CD4-positive, alpha-beta T cell treated with Interleukin-1 beta for 1 hour (primary cell): ENCODE measurements at regions not wholly inside any gene's neighbourhood (a gene's known extent, or its start where the extent isn't known, plus 50 kb on each side); places are given as distances from the start of the nearest gene placed in this dataset.
"Not testable (repeated sequence)": the region's sequence is repeated elsewhere in the genome, so short reads cannot be mapped to it uniquely, and the experiment has no call there.

ENCODE experiments used
- DNase-seq, 2 donors: peaks; one replicate each; pipeline ENCODE4 v3.0.0-alpha.2; 2020 to 2022

DNA sequence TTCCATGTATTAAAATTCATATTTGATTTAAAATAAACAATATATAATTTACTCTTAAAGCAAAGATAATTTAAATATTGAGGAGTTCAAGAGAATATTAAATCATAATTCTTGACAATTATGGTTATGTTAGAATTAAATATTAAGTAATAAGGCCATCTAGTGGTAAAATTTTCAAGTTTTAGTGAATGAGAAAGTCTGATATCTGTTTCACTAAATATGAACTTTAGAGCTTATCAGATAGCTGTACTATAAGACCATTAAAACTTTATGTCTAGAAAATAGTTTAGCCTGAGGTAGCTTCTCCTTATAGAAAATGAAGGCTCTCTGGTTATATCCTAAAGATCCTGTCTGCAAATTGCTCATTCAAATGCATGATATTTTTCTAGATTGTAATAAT, 152.1 kb upstream of the PRSS12 start:
- not testable (repeated sequence) for DNase-seq

DNA sequence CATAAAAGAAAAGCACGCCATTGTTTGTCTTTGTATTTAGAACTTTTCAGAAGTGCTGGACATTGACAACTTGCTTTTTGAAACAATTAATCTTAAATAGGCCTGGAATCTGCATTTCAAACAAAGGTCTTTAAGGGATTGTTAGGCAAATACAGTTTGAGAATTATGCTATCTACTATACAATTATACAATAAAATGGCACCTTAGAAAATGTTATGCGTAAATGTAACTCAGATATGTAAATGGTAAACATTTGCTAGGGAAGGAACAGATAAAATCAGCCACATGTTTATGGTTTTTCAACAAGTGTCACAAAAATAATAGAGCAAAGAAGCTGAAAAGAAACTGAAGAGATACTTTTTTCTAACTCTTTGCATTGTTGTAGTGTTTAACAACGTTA, 152.7 kb upstream of the PRSS12 start:
- DNase-seq = not testable (repeated sequence)

DNA sequence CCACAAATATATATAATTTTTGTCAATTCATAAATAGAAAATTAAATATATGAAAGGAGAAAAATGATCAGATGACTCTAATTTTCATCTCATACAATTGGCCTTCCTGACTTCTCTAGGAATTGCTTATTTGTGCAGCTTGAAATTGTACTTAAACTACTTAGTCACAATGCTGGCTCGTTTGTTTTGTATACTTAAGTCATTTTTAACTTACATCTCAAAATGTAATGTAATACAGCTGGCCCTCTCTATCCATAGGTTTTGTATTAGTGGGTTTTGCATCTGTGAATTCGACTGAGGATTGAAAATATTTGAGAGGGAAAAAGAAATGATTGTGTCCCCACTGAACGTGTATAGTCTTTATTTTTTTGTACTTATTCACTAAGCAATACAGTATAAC, 160.1 kb upstream of the PRSS12 start:
- not testable (repeated sequence) for DNase-seq

DNA sequence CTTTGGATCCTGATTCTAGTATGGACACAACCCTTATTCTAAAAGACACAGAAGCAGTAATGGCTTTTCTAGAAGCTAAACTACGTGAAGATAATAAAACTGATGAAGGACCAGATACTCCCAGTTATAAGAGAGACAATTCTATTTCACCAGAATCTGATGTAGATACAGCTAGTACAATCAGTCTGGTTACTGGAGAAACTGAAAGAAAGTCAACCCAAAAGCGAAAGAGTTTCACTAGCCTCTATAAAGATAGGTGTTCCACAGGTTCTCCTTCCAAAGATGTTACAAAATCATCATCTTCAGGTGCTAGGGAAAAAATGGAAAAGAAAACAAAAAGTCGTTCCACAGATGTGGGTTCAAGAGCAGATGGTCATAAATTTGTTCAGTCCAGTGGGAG, 161.5 kb upstream of the PRSS12 start:
- DNase-seq = not testable (repeated sequence)

DNA sequence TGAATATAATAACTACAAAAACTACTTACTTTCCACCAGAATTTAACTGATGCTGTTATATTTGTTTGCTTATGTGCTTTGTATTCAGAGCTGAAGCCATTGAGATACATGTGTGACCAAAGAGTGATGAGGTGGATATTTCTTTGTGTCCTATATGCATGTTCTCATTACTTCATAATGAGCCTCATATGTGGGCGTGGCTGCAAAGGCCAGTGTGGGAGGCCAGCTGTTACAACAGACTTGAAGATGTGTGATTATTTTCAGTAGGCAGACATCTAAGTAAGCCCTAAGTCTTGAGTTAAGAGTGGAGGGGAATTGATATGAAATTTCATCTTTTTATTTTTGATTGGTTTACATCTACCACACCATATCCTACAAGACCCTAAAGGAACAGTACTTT, 163.3 kb upstream of the PRSS12 start:
- not testable (repeated sequence) for DNase-seq

DNA sequence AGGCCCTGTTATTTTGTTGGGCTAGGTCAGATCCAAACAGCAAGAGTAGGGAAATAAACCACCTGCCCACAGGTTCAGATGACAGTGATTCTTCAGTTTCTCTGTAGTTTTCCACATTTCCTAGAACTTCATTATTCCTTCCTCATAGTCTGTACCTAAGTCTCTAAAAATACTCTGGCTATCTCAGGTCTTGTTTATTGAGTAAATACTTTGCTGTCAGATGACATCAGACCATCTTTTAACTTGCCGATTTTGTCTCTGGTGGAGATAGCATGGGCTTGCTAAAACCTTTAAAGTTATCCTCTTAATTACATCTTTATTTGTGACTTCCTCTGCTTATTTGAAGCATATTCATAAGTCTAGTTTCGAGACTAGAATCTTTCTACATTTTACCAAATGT, 155.1 kb upstream of the METTL14 start:
- DNase-seq = not testable (repeated sequence)

DNA sequence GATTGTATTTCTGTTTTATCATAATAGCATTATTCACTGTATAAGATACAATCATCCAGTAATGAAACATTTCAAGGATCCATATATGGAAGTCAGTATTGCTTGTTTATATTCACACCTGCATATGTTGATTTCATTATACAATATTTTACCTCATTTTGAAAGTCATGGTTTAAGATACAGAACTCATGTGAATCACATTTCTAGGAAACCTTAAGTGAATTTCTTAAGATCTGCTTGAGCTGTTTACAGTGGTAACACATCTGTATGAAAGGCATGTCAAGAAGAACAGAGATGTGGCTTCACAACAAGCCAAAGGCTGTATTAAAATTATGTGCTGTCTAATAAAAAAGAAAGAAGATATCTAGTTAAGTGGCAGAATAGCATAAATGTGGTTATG, 153.2 kb upstream of the METTL14 start:
- DNase-seq = not testable (repeated sequence)

DNA sequence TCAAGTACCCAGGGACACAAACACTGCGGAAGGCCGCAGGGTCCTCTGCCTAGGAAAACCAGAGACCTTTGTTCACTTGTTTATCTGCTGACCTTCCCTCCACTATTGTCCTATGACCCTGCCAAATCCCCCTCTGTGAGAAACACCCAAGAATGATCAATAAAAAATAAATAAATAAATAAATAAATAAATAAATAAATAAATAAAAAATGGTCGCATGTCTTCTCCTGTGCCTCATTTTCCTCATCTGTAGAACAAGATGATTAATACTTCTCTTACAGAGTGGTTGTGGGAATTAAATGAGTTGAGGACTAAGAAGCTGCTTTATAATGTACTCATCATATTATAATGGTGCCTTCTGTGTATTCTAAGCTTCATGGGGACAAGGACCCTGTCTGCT, 149.4 kb upstream of the METTL14 start:
- not testable (repeated sequence) for DNase-seq

DNA sequence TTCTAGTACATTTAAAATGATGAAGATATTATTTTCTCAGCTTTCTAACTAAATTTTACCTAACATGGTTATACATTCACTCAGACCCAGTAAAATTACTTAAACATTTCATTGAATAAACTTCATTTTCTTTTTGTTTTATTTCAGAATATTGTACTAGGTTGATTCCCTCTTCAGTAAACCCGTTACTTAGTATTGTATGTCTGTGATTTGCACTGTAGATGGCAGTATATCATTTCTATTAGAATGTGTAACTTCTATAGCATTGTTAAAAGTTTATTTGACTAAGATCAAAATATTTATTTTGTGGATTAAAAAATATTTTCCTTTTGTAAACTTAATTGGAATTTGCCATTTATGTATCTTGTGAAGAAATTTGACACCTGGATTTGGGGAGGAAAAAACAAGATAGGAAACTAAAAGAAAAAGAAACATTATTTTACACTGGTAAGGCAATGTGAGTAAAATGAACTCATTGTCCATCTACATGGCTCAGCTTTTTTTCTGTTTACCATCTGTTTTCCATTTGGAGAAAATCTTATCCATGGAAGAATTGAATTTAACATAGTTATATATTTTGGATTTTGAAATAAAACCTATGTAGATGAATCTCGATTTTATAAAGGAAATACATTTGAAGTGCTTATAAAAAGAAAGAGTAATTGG, 145.6 kb upstream of the METTL14 start:
- not testable (repeated sequence) for DNase-seq

DNA sequence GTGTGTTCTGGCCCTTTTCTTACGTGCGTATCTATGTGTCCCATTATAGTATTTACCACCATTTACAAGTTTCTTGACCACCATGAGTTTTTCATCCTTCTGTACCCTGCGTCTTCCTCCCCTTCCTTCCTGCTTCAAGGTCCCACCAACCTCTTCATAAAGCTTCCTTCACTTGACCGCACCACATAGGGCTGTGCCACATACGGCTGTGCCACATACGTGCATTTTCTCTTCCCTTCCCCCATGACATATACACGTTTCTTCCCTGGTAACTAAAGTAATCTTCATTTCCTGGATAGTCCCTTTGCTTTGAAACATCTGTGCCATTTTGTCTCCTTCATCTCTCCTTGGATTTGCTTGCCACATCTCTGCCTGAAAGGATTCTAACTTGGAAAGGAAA, 128.6 kb upstream of the METTL14 start:
- not testable (repeated sequence) for DNase-seq

DNA sequence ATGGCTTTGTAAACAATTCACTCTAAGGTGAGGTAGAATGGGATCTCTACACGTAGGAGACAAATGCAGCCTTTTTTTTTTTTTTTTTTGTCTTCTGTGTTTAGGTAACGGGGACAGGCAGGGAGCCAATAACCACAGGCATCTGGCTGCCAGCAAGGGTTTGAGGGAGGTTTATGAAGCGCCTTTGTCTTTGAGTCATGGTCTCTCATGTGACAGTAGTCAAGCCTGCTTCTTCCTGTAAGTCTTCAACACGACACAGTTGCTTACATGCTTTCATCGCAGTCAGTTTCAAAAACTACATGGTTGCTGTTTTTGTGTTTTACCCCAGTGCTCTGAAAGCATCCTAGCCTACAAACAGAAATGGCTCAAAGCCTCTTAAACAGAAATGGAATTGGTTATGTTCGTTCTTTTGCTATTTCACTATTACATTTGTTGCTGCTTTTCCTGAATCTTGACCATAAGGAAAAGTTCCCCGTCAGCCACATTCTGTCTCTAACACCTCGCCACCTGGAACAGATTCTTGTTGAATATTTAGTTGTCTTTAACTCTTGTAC, 127.8 kb upstream of the METTL14 start:
- DNase-seq = no peak

DNA sequence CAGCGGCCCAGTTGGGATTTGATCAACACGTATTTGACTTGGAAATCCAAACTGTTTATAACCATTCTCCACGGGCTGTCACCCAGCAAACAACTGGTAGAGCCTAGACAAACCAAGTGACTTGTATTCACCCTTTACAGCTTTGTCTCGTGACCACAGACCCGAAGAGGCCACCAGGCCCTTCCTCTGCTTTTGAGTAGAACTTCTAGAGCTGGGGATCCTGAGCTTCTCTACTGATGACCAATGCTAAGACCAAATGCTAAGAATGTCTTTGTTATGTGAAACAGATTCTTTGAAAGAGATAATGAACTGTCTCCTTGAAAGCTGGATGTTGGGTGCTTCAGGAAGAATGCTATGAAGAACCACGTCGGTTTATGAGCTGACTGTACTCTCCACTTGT, 127.0 kb upstream of the METTL14 start:
- DNase-seq = not testable (repeated sequence)

DNA sequence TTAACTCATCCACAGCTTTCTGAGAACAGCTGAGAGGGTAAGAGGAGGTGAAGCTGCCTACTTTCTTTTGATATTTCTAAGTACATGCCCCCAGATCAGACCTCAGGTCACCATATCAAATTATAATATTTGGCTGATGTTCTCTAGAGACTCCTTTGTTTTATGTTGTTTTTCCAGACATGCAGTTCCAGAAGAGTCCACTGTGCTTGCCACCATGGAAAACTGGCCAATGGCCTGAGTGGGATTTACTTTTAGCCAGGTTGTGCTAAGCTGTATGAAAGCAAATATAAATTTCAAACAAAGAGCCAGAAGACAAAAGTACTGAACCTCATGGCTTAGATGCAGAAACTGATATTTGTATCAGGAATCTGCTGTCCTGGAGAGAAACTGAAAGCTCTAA, 123.6 kb upstream of the METTL14 start:
- DNase-seq = not testable (repeated sequence)

DNA sequence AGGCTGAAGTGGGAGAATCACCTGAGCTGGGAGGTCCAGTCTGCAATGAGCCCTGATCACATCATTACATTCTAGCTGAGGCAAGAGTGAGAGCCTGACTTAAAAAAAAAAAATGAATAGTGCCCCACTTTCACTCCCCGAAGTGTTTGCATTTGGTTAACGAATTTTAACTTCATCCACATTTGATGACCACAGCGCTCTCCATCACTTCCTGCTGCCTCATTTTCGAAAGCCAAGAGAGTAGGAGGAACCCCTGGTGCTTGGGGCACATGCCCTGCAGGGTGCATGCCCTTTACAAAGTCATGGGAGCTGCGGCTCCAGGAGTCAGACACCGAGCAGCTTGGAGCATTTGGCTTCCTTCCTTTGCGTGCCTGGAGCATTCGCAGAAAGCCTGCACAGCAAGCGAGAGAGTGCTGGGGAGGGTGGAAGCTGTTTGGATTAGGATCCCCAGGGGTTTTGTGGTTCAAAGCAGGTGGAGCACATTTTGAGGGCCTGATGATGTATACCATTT, 119.1 kb upstream of the METTL14 start:
- DNase-seq = not testable (repeated sequence)

DNA sequence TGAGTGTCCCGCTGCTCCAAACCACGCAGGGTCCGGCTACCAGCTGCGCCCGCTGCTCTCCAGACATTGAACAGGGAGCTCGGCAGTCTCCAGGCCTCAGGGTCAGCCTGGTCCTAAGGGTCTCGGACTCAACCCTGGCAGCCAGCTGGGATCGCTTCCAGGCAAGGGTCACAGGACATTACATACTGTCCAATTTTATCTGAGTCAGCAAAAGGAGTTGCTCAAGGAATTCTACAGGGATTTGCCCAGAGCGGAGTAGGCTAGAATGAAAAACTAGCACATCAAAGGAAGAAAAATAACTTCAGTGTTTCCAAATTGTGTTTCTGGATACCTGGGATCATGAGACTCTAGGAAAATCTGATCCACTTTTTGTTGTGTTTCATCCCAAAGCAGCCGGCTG, 112.2 kb upstream of the METTL14 start:
- DNase-seq = not testable (repeated sequence)

DNA sequence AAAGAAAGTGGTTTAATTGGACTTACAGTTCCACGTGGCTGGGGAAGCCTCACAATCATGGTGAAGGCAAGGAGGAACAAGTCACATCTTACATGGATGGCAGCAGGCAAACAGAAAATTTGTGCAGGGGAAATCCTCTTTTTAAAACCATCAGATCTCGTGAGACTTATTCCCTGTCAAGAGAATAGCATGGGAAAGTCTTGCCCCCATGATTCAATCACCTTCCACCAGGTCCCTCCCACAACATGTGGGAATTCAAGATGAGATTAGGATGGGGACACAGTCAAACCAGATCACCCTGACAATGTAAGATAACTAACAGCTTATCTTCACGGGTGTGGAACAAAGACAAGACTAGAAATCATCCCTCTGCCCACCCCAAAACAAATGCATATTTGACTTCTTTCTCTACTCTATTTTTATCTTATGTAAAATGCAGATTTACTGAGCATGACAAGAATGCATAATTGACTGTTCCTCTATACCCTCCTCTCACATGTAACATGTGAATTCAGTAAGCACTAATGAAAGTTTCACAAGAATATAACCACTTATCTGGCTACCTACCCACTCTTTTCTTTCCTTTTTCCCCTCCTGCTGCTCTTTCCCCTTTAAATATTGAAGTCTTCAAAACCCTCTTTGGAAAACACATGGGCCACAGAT, 110.8 kb upstream of the METTL14 start:
- not testable (repeated sequence) for DNase-seq

DNA sequence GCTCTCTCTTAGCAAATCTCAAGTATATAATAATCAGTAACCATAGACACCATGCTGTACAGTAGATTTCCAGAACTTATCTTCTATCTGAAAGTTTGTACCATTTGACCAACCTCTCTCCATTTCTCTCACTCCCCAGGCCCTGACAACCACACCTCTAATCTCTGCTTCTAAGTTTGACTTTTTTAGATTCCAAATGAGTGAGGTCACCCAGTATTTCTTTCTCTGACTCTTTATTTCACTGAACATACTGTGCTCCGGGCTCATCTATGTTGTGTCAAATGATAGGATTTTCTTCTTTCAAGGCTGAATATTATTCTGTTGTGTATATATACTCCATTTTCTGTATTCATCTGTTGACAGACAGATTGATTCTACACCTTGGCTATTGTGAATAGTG, 110.1 kb upstream of the METTL14 start:
- DNase-seq = not testable (repeated sequence)

DNA sequence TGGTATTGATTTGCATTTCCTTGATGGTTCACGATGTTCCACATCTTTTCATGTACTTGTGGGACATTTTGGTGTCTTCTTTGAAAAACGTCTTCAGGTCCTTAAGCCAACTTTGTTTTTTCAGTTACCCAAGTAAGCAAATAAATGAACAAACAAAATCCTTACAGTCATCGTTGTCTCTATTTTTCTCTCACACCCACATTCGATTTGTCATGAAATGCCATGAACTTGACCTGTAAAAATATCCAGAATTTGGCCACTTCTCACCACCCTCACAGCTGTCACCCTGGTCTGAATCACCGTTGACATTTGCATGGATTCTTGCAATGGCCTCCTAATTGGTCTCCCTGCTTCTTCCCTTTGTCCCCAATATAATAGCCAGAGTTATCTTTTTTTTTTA, 109.5 kb upstream of the METTL14 start:
- DNase-seq = not testable (repeated sequence)

DNA sequence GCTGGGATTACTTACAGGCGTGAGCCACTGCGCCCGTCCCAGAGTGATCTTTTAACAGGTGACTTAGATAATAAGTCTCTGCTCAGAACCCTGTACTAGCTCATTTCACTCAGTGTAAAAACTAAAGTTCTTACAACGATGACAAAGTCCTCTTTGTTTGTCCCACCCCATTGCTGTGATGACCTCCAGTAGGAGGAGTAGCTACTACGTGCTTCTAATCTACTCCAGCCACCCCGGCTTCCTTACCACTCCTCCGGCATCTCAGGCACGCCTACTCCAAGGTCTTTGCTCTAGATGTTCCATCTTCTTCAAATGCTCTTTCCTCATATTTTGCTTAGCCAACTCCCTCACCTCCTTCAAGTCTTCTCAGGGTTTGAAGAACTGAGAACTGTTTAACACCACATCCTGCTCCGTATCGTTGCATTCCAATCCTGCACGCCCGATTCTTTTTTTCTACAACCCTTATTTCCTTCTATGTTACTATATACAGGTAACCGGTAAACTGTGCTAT, 108.4 kb upstream of the METTL14 start:
- DNase-seq = not testable (repeated sequence)

DNA sequence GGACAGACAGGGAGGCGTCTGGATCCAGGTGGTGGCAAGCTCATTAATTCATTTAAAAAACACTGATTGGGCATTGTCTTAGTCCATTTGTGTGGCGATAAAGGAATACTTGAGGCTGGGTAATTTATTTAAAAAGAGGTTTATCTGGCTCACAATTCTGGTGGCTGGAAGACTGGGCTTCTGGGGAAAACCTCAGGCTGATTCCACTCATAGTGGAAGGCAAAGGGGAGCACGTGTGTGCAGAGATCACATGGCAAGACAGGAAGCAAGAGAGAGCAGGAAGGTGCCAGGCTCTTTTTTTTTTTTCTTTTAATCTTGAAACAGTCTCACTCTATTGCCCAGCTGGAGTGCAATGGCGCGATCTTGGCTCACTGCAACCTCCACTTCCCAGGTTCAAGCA, 100.2 kb upstream of the METTL14 start:
- no peak for DNase-seq

DNA sequence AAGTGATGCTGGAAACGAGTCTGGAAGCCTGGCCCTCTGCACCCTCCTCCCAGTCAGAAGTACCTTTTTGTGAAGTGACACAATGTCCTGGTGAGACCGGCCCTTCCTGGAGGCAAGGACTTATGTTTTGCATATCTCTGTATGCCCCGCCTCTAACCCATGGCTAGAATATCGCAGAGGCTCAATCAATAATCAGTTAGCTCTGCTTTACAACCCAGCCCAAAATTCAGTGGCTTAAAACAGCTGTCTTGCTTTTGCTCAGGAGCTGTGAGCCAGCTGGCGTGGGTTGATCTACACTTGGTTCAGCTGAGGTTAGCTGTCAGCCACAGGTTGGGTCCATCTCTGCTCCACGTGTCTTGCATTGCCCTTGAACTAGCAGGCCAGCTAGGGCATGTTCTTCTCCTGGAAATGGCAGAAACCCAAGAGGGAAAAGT, 98.8 kb upstream of the METTL14 start:
- DNase-seq = no peak

DNA sequence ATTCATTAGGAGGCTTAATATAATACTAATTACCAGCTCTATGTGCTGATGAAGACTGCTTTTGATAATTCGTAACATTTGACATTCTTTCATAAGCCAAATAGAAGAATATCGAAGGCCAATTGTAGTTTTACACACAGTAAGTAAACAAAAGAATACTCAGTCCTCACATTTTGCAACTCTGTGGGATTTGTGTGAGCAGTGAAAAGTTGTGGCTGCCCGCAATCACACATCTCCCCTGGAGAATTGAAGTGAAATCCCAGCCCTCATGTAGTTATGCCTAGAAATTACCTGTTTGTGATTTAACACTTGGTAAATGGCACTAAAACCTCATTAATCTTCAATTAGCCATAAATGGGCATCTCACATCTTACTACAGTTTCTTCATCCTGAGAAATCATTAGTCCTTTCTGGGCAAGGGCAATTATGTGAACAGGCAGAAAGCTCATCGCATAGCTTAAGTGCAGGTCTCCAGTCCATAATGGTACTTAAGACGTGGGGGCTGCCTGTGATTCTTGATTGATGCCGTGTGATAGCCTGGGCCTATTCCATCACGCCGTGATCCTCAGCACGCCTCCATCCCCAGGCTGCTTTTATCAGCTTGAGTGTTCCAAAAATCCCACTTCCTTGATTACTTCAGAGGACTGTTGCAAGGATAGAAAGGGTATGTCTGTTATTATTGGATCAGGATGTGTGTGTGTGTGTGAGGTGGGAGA, 97.9 kb upstream of the METTL14 start:
- DNase-seq = no peak

DNA sequence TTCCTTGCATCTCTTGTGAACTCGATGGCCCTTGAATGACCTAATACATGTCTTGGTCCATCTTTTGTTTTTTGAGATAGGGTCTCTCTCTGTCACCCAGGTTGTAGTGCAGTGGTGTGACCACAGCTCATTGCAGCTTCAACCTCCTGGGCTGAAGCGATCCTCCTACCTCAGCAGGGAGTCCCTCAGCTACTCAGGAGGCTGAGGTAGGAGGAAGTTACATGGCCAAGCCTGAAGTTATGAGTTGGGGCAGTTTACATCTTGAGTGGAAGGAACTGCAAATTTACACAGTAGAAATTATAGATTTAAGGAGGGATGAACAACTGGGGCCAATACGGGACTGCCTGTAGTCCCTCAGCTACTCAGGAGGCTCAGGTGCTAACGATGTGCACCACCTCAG, 97.2 kb upstream of the METTL14 start:
- no peak for DNase-seq
